HepG2 (cell line): ENCODE measurements at regions not wholly inside any gene's neighbourhood (a gene's known extent, or its start where the extent isn't known, plus 50 kb on each side); places are given as distances from the start of the nearest gene placed in this dataset.

Experiments
- ATAC-seq: fragments of 200-7000 bp; cut with Tn5 transposase; 3 replicates; pipeline ENCODE4 v1.9.1; 2020; ENCODE audit warnings: mild to moderate bottlenecking, moderate library complexity
- BruUV-seq: library from RNA; stranded (reverse); fragments of 400-500 nt; replicated peaks from 2 replicates; lab custom pipeline; 2021; lab: Mats Ljungman, UMichigan
- CTCF ChIA-PET: fragments of 300-600 bp; formaldehyde crosslinking; extraction: SDS; loops from one replicate; lab custom pipeline; 2021; ENCODE audit warnings: low total read pairs, inconsistent platforms, low intra/inter-chr PET ratio; lab: Yijun Ruan, JAX
- POLR2A ChIA-PET: fragments of 350-600 bp; sonication (Branson Sonifier 250); formaldehyde crosslinking; loops from one replicate; lab custom pipeline; 2020; ENCODE audit warnings: antibody characterized with exemption, inconsistent platforms; lab: Yijun Ruan, JAX
- DNase-seq: peaks from one replicate; pipeline ENCODE4 v3.0.0-alpha.2; 2015; ENCODE audit warnings: low spot score
- FAIRE-seq: peaks from 3 replicates; lab custom pipeline; 2011; peaks lifted over from hg19 to GRCh38; lab: Jason Lieb, UNC
- H2AFZ ChIP-seq: one replicate; pipeline ENCODE4 v1.6.1; 2011; ENCODE audit warnings: low read length, inconsistent platforms
- H3K27ac ChIP-seq: fragments of 300-600 bp; 3 replicates; pipeline ENCODE4 v1.8.0; 2011; ENCODE audit warnings: mixed run types, mild to moderate bottlenecking, mixed read lengths, low read length, inconsistent platforms; ENCODE audit not compliant: insufficient read depth; ENCODE audit errors: extremely low read length
- H3K27me3 ChIP-seq, 2 experiments: fragments of 200-600 bp in 1 of 2; 2 replicates in 1 of 2; 3 replicates in 1 of 2; pipeline versions ENCODE4 v1.6.0 to v1.8.0; 2011; ENCODE audit warnings: low read length in 2 of 2, mild to moderate bottlenecking in 2 of 2, moderate library complexity in 2 of 2, inconsistent platforms in 1 of 2; ENCODE audit not compliant: insufficient read depth in 2 of 2, control insufficient read depth in 1 of 2
- H3K36me3 ChIP-seq, 2 experiments: fragments of 200-600 bp in 1 of 2; replicated peaks in 1 of 2; 2 replicates in 1 of 2; 3 replicates in 1 of 2; pipeline versions ENCODE4 v1.5.1 to v1.8.0; 2011; ENCODE audit warnings: low read length in 2 of 2, inconsistent platforms in 1 of 2; ENCODE audit not compliant: insufficient read depth in 2 of 2, control insufficient read depth in 1 of 2
- H3K4me1 ChIP-seq: 2 replicates; pipeline ENCODE4 v1.5.1; 2012; ENCODE audit warnings: low read length, inconsistent platforms; ENCODE audit not compliant: insufficient read depth
- H3K4me2 ChIP-seq: 2 replicates; pipeline ENCODE4 v1.6.0; 2011; ENCODE audit warnings: low read depth, low read length, inconsistent platforms
- H3K4me3 ChIP-seq, 3 experiments: fragments of 200-600 bp in 1 of 3; sonication (generic), shearing (Covaris generic) in 1 of 3; replicated peaks in 1 of 3; 2 replicates each; pipeline ENCODE4 v1.5.1; 2011 to 2016; ENCODE audit warnings: low read length in 3 of 3, inconsistent platforms in 2 of 3, low read depth in 2 of 3, mild to moderate bottlenecking in 2 of 3, control low read depth in 1 of 3, mixed read lengths in 1 of 3; ENCODE audit not compliant: insufficient read depth in 1 of 3
- H3K79me2 ChIP-seq: one replicate; pipeline ENCODE4 v1.6.1; 2011; ENCODE audit warnings: low read length, inconsistent platforms; ENCODE audit not compliant: insufficient read depth
- H3K9ac ChIP-seq: 2 replicates; pipeline ENCODE4 v1.6.0; 2011; ENCODE audit warnings: mild to moderate bottlenecking, low read depth, low read length, inconsistent platforms; ENCODE audit not compliant: insufficient read depth
- H3K9me3 ChIP-seq: 2 replicates; pipeline ENCODE4 v1.5.1; 2012; ENCODE audit warnings: mild to moderate bottlenecking, low read length
- H4K20me1 ChIP-seq: 2 replicates; pipeline ENCODE4 v1.6.0; 2011; ENCODE audit warnings: inconsistent platforms, mild to moderate bottlenecking, low read length, moderate library complexity; ENCODE audit not compliant: insufficient read depth
- ASH2L ChIP-seq: fragments of 300-600, 200-600 bp; sonication (generic); IDR thresholded peaks from 2 replicates; pipeline ENCODE4 v1.7.0; 2017; ENCODE audit warnings: low read depth, mild to moderate bottlenecking, moderate library complexity, mixed read lengths, low read length; ENCODE audit not compliant: insufficient read length
- DPF2 ChIP-seq: sonication (generic); formaldehyde crosslinking; IDR thresholded peaks from 2 replicates; pipeline ENCODE4 v1.4.0; 2020; ENCODE audit warnings: mild to moderate bottlenecking, low read depth, missing genetic modification reagents, borderline replicate concordance
- HINFP ChIP-seq: sonication (generic); formaldehyde crosslinking; IDR thresholded peaks from 2 replicates; pipeline ENCODE4 v1.4.0; 2020; ENCODE audit warnings: low read depth, mild to moderate bottlenecking, missing genetic modification reagents
- LBX2 ChIP-seq: sonication (generic); formaldehyde crosslinking; IDR thresholded peaks from 2 replicates; pipeline ENCODE4 v1.5.0; 2020; ENCODE audit warnings: missing genetic modification reagents, mild to moderate bottlenecking, borderline replicate concordance
- NPAS2 ChIP-seq: sonication (generic); formaldehyde crosslinking; IDR thresholded peaks from 2 replicates; pipeline ENCODE4 v1.8.0; 2022; ENCODE audit warnings: mild to moderate bottlenecking, missing genetic modification reagents, borderline replicate concordance
- PHB2 ChIP-seq: fragments of 450-650 bp; IDR thresholded peaks from 2 replicates; pipeline ENCODE4 v1.6.1; 2018; ENCODE audit not compliant: partially characterized antibody
- RXRB ChIP-seq: IDR thresholded peaks from 2 replicates; pipeline ENCODE4 v1.6.1; 2016; ENCODE audit warnings: borderline replicate concordance, missing genetic modification reagents, missing compliant biosample characterization
- SOX6 ChIP-seq, 2 experiments: fragments of 450-650 bp in 1 of 2; sonication (generic) in 1 of 2; formaldehyde crosslinking in 1 of 2; IDR thresholded peaks; 2 replicates each; pipeline versions ENCODE4 v1.4.0 to v1.6.1; 2017 to 2020; ENCODE audit warnings: antibody characterized with exemption in 1 of 2, mild to moderate bottlenecking in 1 of 2, missing genetic modification reagents in 1 of 2
- THAP9 ChIP-seq: sonication (generic); formaldehyde crosslinking; IDR thresholded peaks from 2 replicates; pipeline ENCODE4; 2020; ENCODE audit warnings: missing genetic modification reagents, mild to moderate bottlenecking, borderline replicate concordance
- ZMYM3 ChIP-seq: sonication (generic); formaldehyde crosslinking; IDR thresholded peaks from 2 replicates; pipeline ENCODE4 v1.5.1; 2020; ENCODE audit warnings: mild to moderate bottlenecking, missing genetic modification reagents
- ZNF629 ChIP-seq: sonication (generic); formaldehyde crosslinking; conservative IDR thresholded peaks from 2 replicates; pipeline ENCODE4 v1.5.0; 2020; ENCODE audit warnings: missing genetic modification reagents
- WGBS: methylation state at CpG from one replicate; pipeline ENCODE4 v1.1.6; 2017; ENCODE audit warnings: low lambda C conversion rate; 5-methylcytosine and 5-hydroxymethylcytosine counted together
- in situ Hi-C: cut with HindIII; loops from 2 replicates; pipeline ENCODE4 v1.10.0; 2017; ENCODE audit warnings: low pct_unique_long_range_greater_than_20kb; ENCODE audit not compliant: extremely low pct_ligation_motif_present
- intact Hi-C: fragments of 100-400 bp; cut with micrococcal nuclease; formaldehyde crosslinking; loops from one replicate; pipeline ENCODE4 v1.10.0; 2022; ENCODE audit not compliant: unreplicated experiment

- TF ChIP-seq LBX2 (CRISPR knock-in tag) (no peak), ASH2L (no peak), ZMYM3 (no peak), RXRB (no peak)
- TF ChIP-seq, all 625 proteins: peak for 0
Measured at GRCh38 chr4:123315617-123316016, 81.0 kb upstream of the SPRY1 start (continued).

GRCh38 chr4:123317211-123317610, 79.4 kb upstream of the SPRY1 start:
- FAIRE-seq (no peak), DNase-seq (no peak), ATAC-seq (no peak)
- Histone ChIP-seq H3K36me3 (no peaks in the 10 kb centered on the region), H3K27ac (no peak overlapping the region), H3K9ac (no peak overlapping the region), H3K27me3 (no peaks in the 10 kb centered on the region), H3K9me3 (no peaks in the 10 kb centered on the region), H3K4me3 (no peak overlapping the region), H2AFZ (no peak overlapping the region), H3K79me2 (no peaks in the 10 kb centered on the region), H3K4me1 (peaks cover 8% of the 10 kb centered on the region), H3K4me2 (no peak overlapping the region), H4K20me1 (no peaks in the 10 kb centered on the region)
- CTCF ChIA-PET = no interaction called here
- in situ Hi-C loops = no loop called here
- WGBS = 100% methylated on average over 1 of the region's 2 CpGs
- BruUV-seq = no TSS peak
- intact Hi-C loops = no loop called here
- POLR2A ChIA-PET = no interaction called here
- TF ChIP-seq DPF2 (CRISPR knock-in tag) (no peak), ZNF629 (CRISPR knock-in tag) (no peak), HINFP (CRISPR knock-in tag) (no peak), THAP9 (CRISPR knock-in tag) (no peak), NPAS2 (CRISPR knock-in tag) (no peak), PHB2 (no peak), SOX6 (IDR thresholded peaks at IDR 0.05) (no peak), SOX6 (CRISPR knock-in tag; IDR thresholded peaks at IDR 0.05) (no peak)
